HCT116 (cell line): ENCODE measurements at regions not wholly inside any gene's neighbourhood (a gene's known extent, or its start where the extent isn't known, plus 50 kb on each side); places are given as distances from the start of the nearest gene placed in this dataset.

Experiments used
- ATAC-seq: fragments of 200-7000 bp; cut with Tn5 transposase; 2 replicates; pipeline ENCODE4 v1.9.1; 2020; ENCODE audit warnings: mild to moderate bottlenecking, moderate library complexity
- BruUV-seq: library from RNA; stranded (reverse); fragments of 400-500 nt; replicated peaks from 2 replicates; lab custom pipeline; 2021; lab: Mats Ljungman, UMichigan
- CTCF ChIA-PET: fragments of 300-600 bp; sonication (Branson Sonifier 250); formaldehyde crosslinking; loops from one replicate; lab custom pipeline; 2021; ENCODE audit warnings: antibody characterized with exemption; lab: Charles Lee
- POLR2A ChIA-PET: fragments of 300-600, 350-600 bp; sonication (Branson Sonifier 250); formaldehyde crosslinking; loops from one replicate; lab custom pipeline; 2021; ENCODE audit warnings: antibody characterized with exemption; lab: Charles Lee
- RAD21 ChIA-PET, 2 experiments: fragments of 300-600 bp; sonication (Branson Sonifier 250); formaldehyde crosslinking; loops; one replicate each; lab custom pipeline; 2023; ENCODE audit warnings: low total read pairs in 2 of 2; ENCODE audit not compliant: uncharacterized antibody in 2 of 2, unreplicated experiment in 2 of 2, low non-redundant PET in 1 of 2; lab: Charles Lee
- DNase-seq: peaks from one replicate; pipeline ENCODE4 v3.0.0-alpha.2; 2010; ENCODE audit warnings: low read depth, low spot score
- H2AFZ ChIP-seq: fragments of 200-600 bp; shearing (Covaris generic), sonication (generic); 2 replicates; pipeline ENCODE4 v1.6.1; 2017; ENCODE audit warnings: low read depth, mixed run types, mixed read lengths, antibody characterized with exemption, low read length; ENCODE audit not compliant: poor library complexity, severe bottlenecking
- H3K27ac ChIP-seq: 2 replicates; pipeline ENCODE4 v1.5.1; 2012; ENCODE audit warnings: low read depth, low read length
- H3K27me3 ChIP-seq: fragments of 200-600 bp; sonication (generic); 2 replicates; pipeline ENCODE4 v1.6.1; 2016; ENCODE audit warnings: mixed run types, low read length, mixed read lengths; ENCODE audit not compliant: insufficient read depth
- H3K36me3 ChIP-seq, 2 experiments: fragments of 200-500 bp in 1 of 2; fragments of 200-600 bp in 1 of 2; sonication (Bioruptor generic) in 1 of 2; sonication (generic) in 1 of 2; 2 replicates each; pipeline versions ENCODE4 v1.5.1 to v1.6.1; 2014 to 2016; ENCODE audit warnings: low read length in 2 of 2, inconsistent platforms in 1 of 2, mixed read lengths in 1 of 2, mixed run types in 1 of 2; ENCODE audit not compliant: insufficient read depth in 2 of 2, control insufficient read depth in 1 of 2
- H3K4me1 ChIP-seq, 2 experiments: fragments of 200-600 bp in 1 of 2; sonication (generic) in 1 of 2; 2 replicates each; pipeline versions ENCODE4 v1.5.1 to v1.6.1; 2012 to 2017; ENCODE audit warnings: low read length in 2 of 2, inconsistent platforms in 1 of 2, mild to moderate bottlenecking in 1 of 2, mixed read lengths in 1 of 2, mixed run types in 1 of 2, moderate library complexity in 1 of 2; ENCODE audit not compliant: insufficient read depth in 2 of 2, control insufficient read depth in 1 of 2
- H3K4me2 ChIP-seq: fragments of 200-600 bp; sonication (generic); 2 replicates; pipeline ENCODE4 v1.6.1; 2017; ENCODE audit warnings: mixed run types, low read length, mixed read lengths
- H3K4me3 ChIP-seq, 2 experiments: fragments of 200-600 bp in 1 of 2; sonication (generic) in 1 of 2; replicated peaks in 1 of 2; 2 replicates each; pipeline ENCODE4 v1.5.1; 2011 to 2016; ENCODE audit warnings: low read length in 2 of 2, control low read depth in 1 of 2, low read depth in 1 of 2, mild to moderate bottlenecking in 1 of 2, mixed read lengths in 1 of 2, mixed run types in 1 of 2
- H3K79me2 ChIP-seq: fragments of 200-600 bp; sonication (generic); 2 replicates; pipeline ENCODE4 v1.6.1; 2017; ENCODE audit warnings: mild to moderate bottlenecking, mixed run types, low read length, moderate library complexity, mixed read lengths; ENCODE audit not compliant: insufficient read depth
- H3K9ac ChIP-seq: fragments of 200-600 bp; sonication (generic); 2 replicates; pipeline ENCODE4 v1.6.1; 2016; ENCODE audit warnings: low read length, mixed read lengths
- H3K9me2 ChIP-seq: fragments of 200-600 bp; sonication (generic), shearing (Covaris generic); 2 replicates; pipeline ENCODE4 v1.6.1; 2017; ENCODE audit warnings: mixed run types, mild to moderate bottlenecking, moderate library complexity; ENCODE audit not compliant: insufficient read depth
- H3K9me3 ChIP-seq, 2 experiments: fragments of 200-500 bp in 1 of 2; fragments of 200-600 bp in 1 of 2; sonication (Bioruptor generic) in 1 of 2; sonication (generic) in 1 of 2; 2 replicates each; pipeline ENCODE4 v1.6.1; 2014 to 2017; ENCODE audit warnings: low read length in 2 of 2, mixed read lengths in 2 of 2, inconsistent platforms in 1 of 2, low read depth in 1 of 2, mild to moderate bottlenecking in 1 of 2, mixed run types in 1 of 2, moderate library complexity in 1 of 2; ENCODE audit not compliant: control insufficient read depth in 1 of 2, insufficient read depth in 1 of 2
- H4K20me1 ChIP-seq: fragments of 200-600 bp; sonication (generic), shearing (Covaris generic); 2 replicates; pipeline ENCODE4 v1.6.1; 2017; ENCODE audit warnings: mixed run types, mild to moderate bottlenecking, moderate library complexity; ENCODE audit not compliant: insufficient read depth
- EGR1 ChIP-seq: IDR thresholded peaks from 2 replicates; pipeline ENCODE4 v1.6.1; 2012; ENCODE audit warnings: low read depth
- ELF1 ChIP-seq: IDR thresholded peaks from 2 replicates; pipeline ENCODE4 v1.6.1; 2012; ENCODE audit warnings: low read depth, borderline replicate concordance
- EZH2 ChIP-seq: fragments of 200-600 bp; sonication (generic); IDR thresholded peaks from 2 replicates; pipeline ENCODE4 v1.6.1; 2017; ENCODE audit warnings: antibody characterized with exemption, mixed run types
- FOSL1 ChIP-seq: IDR thresholded peaks from 2 replicates; pipeline ENCODE4 v1.6.1; 2012; ENCODE audit warnings: low read depth
- POLR2A ChIP-seq: IDR thresholded peaks from 2 replicates; pipeline ENCODE4 v1.7.0; 2011; ENCODE audit warnings: borderline replicate concordance; ENCODE audit not compliant: insufficient read depth, insufficient read length; ENCODE audit errors: extremely low read depth
- RAD21 ChIP-seq: IDR thresholded peaks from 2 replicates; pipeline ENCODE4 v1.6.1; 2012; ENCODE audit warnings: low read depth, mild to moderate bottlenecking
- TCF7L2 ChIP-seq: IDR thresholded peaks from 2 replicates; pipeline ENCODE4 v1.7.0; 2011; ENCODE audit warnings: borderline replicate concordance, inconsistent platforms; ENCODE audit not compliant: insufficient read depth, insufficient read length; ENCODE audit errors: extremely low read depth
- YY1 ChIP-seq: IDR thresholded peaks from 2 replicates; pipeline ENCODE4 v1.6.1; 2011; ENCODE audit warnings: low read length, low read depth, moderate library complexity, mild to moderate bottlenecking; ENCODE audit not compliant: insufficient replicate concordance; ENCODE audit errors: extremely low read depth
- ZFX ChIP-seq: fragments of 450-650 bp; IDR thresholded peaks from 2 replicates; pipeline ENCODE4 v1.6.1; 2017
- intact Hi-C: fragments of 100-400 bp; cut with micrococcal nuclease; formaldehyde crosslinking; loops from 2 replicates; pipeline ENCODE4 v1.10.0; 2022
- TF ChIP-seq, protein P1 (sequence below): IDR thresholded peaks from 2 replicates; pipeline ENCODE4 v1.6.1; 2011; ENCODE audit warnings: mild to moderate bottlenecking, low read length, moderate library complexity; ENCODE audit not compliant: insufficient replicate concordance; ENCODE audit errors: extremely low read depth

DNA sequence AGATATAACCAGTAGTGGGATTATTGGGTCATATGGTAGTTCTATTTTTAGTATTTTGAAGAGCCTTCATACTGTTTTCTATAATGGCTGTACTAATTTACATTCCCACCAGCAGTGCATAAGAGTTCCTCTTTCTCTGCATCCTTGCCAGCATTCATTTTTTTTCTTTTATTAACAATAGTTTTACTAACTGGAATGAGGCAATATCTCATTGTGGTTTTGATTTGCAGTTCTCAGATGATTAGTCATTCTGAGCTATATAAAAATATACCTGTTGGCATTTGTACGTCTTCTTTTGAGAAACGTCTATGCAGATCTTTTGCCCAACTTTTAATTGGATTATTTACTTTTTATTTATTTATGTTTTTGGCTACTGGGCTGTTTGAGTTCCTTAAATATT, 1579.3 kb upstream of the CDH6 start (continued):
- TF ChIP-seq EGR1 (no peak), POLR2A (no peak), ELF1 (no peak), YY1 (no peak)
- TF ChIP-seq, protein P1, sequence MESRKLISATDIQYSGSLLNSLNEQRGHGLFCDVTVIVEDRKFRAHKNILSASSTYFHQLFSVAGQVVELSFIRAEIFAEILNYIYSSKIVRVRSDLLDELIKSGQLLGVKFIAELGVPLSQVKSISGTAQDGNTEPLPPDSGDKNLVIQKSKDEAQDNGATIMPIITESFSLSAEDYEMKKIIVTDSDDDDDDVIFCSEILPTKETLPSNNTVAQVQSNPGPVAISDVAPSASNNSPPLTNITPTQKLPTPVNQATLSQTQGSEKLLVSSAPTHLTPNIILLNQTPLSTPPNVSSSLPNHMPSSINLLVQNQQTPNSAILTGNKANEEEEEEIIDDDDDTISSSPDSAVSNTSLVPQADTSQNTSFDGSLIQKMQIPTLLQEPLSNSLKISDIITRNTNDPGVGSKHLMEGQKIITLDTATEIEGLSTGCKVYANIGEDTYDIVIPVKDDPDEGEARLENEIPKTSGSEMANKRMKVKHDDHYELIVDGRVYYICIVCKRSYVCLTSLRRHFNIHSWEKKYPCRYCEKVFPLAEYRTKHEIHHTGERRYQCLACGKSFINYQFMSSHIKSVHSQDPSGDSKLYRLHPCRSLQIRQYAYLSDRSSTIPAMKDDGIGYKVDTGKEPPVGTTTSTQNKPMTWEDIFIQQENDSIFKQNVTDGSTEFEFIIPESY, result no peak

DNA sequence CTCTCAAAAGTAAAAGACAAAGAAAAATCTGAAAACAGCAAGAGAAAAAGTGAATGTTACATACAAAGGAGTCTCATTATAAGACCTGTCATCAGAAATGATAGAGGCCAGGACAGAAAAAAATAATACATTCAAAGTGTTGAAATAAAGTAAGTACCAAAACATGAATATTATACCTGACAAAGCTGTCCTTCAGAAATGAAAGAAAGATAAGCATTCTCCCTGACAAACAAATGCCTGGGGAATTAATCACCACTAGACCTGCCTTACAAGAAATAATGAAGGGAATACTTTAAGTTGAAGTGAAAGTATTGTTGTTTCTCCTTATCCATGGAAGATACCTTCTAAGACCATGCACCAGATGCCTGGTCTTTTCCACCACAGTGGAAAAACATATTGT, 1605.2 kb upstream of the CDH6 start:
- H3K9me3 ChIP-seq, result peaks cover 7 to 19% of the 10 kb centered on the region in 2 experiments; a peak in 2 of 4 replicates
- H3K27ac ChIP-seq, result no peak overlapping the region
- no peak overlapping the region for H2AFZ ChIP-seq
- intact Hi-C loops, result no loop called here
- BruUV-seq, result no TSS peak
- H3K79me2 ChIP-seq, result no peaks in the 10 kb centered on the region
- H3K4me1 ChIP-seq, result no peaks in the 10 kb centered on the region
- no peak for DNase-seq
- no peak overlapping the region for H3K4me3 ChIP-seq
- TF ChIP-seq TCF7L2 (no peak), ZFX (no peak), FOSL1 (no peak), EZH2 (no peak), ELF1 (no peak), RAD21 (no peak)
- ATAC-seq, result no peak
- RAD21 ChIA-PET, result no interaction called here
- no peaks in the 10 kb centered on the region for H3K9me2 ChIP-seq
- POLR2A ChIA-PET, result no interaction called here
- no peaks in the 10 kb centered on the region for H3K36me3 ChIP-seq
- CTCF ChIA-PET, result no interaction called here
- no peaks in the 10 kb centered on the region for H3K27me3 ChIP-seq
- no peak overlapping the region for H3K4me2 ChIP-seq
- no peaks in the 10 kb centered on the region for H4K20me1 ChIP-seq
- H3K9ac ChIP-seq, result no peak overlapping the region
